ENCODE measurements at regions not wholly inside any gene's neighbourhood (a gene's known extent, or its start where the extent isn't known, plus 50 kb on each side); places are given as distances from the start of the nearest gene placed in this dataset.
"Not testable (repeated sequence)": the region's sequence is repeated elsewhere in the genome, so short reads cannot be mapped to it uniquely, and the experiment has no call there.

DNA sequence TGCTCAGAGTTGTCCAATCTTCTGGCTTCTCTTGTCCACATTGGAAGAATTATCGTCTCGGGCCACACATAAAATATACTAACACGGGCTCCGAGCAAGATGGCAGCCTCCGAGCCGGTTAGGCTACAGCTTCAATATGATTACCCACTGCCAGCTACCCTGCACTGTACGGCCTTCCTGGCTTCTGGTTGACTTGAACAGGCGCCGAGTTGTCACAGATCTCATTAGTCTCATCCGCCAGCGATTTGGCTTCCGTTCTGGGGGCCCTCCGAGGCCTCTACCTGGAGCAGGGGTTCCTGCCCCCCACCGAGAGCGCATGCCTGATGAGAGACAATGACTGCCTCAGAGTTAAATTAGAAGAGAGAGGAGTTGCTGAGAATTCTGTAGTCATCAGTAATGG is 101.2 kb upstream of the NUDT6 start:
- H3K4me3 ChIP-seq (ENCODE audit: low read depth in 1 of 2, low read length in 2 of 2): no peak overlapping the region
- no peaks in the 10 kb centered on the region for H3K36me3 ChIP-seq (ENCODE audit: control insufficient read depth in 1 of 2, insufficient read depth in 2 of 2, low read length in 2 of 2)
- H3K27ac ChIP-seq (ENCODE audit: low read depth, low read length): no peak overlapping the region
- no peaks in the 10 kb centered on the region for H3K9me3 ChIP-seq (ENCODE audit: control insufficient read depth in 1 of 2, low read length in 2 of 2)
- no peaks in the 10 kb centered on the region for H3K27me3 ChIP-seq (ENCODE audit: control insufficient read depth in 1 of 2, insufficient read depth in 2 of 2, low read length in 2 of 2)
- no peak overlapping the region for H3K9ac ChIP-seq (ENCODE audit: low read depth in 1 of 2, low read length in 2 of 2)
- H3K4me1 ChIP-seq (ENCODE audit: control insufficient read depth in 1 of 2, insufficient read depth in 2 of 2, low read length in 2 of 2): no peaks in the 10 kb centered on the region

DNA sequence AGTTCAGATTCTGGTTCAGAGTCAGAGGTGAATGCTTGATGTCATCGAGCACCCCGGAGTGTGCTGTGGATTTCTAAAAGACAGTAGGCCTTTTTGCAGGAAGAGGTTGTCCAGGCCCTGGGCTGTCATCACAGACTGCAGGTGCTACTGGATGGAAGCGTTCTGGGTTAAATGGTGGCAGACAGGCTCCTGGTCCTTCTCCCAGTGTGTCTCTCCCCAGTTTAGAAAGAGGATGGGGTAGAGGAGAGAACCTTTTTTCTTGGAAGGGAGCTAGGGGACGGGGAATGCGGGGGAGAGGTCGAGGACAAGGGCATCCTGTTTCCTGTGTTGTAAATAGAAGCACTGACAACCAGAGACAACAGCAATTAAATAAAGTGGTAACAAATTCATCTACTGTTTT is 102.3 kb upstream of the NUDT6 start:
- H3K36me3 ChIP-seq (ENCODE audit: control insufficient read depth in 1 of 2, insufficient read depth in 2 of 2, low read length in 2 of 2): no peaks in the 10 kb centered on the region
- no peaks in the 10 kb centered on the region for H3K9me3 ChIP-seq (ENCODE audit: control insufficient read depth in 1 of 2, low read length in 2 of 2)
- H3K4me3 ChIP-seq (ENCODE audit: low read depth in 1 of 2, low read length in 2 of 2): no peak overlapping the region
- no peak overlapping the region for H3K9ac ChIP-seq (ENCODE audit: low read depth in 1 of 2, low read length in 2 of 2)
- no peaks in the 10 kb centered on the region for H3K4me1 ChIP-seq (ENCODE audit: control insufficient read depth in 1 of 2, insufficient read depth in 2 of 2, low read length in 2 of 2)
- H3K27ac ChIP-seq (ENCODE audit: low read depth, low read length): no peak overlapping the region
- no peaks in the 10 kb centered on the region for H3K27me3 ChIP-seq (ENCODE audit: control insufficient read depth in 1 of 2, insufficient read depth in 2 of 2, low read length in 2 of 2)

GRCh38 chr4:123025398-123025797 is 103.0 kb upstream of the NUDT6 start:
- Histone ChIP-seq H3K4me3 (ENCODE audit: low read depth in 1 of 2, low read length in 2 of 2) (no peak overlapping the region), H3K27me3 (ENCODE audit: control insufficient read depth in 1 of 2, insufficient read depth in 2 of 2, low read length in 2 of 2) (no peaks in the 10 kb centered on the region), H3K36me3 (ENCODE audit: control insufficient read depth in 1 of 2, insufficient read depth in 2 of 2, low read length in 2 of 2) (no peaks in the 10 kb centered on the region), H3K9me3 (ENCODE audit: control insufficient read depth in 1 of 2, low read length in 2 of 2) (no peaks in the 10 kb centered on the region), H3K9ac (ENCODE audit: low read depth in 1 of 2, low read length in 2 of 2) (no peak overlapping the region), H3K27ac (ENCODE audit: low read depth, low read length) (no peak overlapping the region), H3K4me1 (ENCODE audit: control insufficient read depth in 1 of 2, insufficient read depth in 2 of 2, low read length in 2 of 2) (no peaks in the 10 kb centered on the region)

GRCh38 chr4:123026015-123026414 is 103.6 kb upstream of the NUDT6 start:
- H3K9ac ChIP-seq (ENCODE audit: low read depth in 1 of 2, low read length in 2 of 2); H3K4me1 ChIP-seq (ENCODE audit: control insufficient read depth in 1 of 2, insufficient read depth in 2 of 2, low read length in 2 of 2); H3K36me3 ChIP-seq (ENCODE audit: control insufficient read depth in 1 of 2, insufficient read depth in 2 of 2, low read length in 2 of 2); H3K27me3 ChIP-seq (ENCODE audit: control insufficient read depth in 1 of 2, insufficient read depth in 2 of 2, low read length in 2 of 2); H3K27ac ChIP-seq (ENCODE audit: low read depth, low read length); H3K9me3 ChIP-seq (ENCODE audit: control insufficient read depth in 1 of 2, low read length in 2 of 2); H3K4me3 ChIP-seq (ENCODE audit: low read depth in 1 of 2, low read length in 2 of 2): not testable (repeated sequence)

- no peaks in the 10 kb centered on the region for H3K27me3 ChIP-seq (ENCODE audit: control insufficient read depth in 1 of 2, insufficient read depth in 2 of 2, low read length in 2 of 2)
- H3K36me3 ChIP-seq (ENCODE audit: control insufficient read depth in 1 of 2, insufficient read depth in 2 of 2, low read length in 2 of 2): no peaks in the 10 kb centered on the region
- no peaks in the 10 kb centered on the region for H3K9me3 ChIP-seq (ENCODE audit: control insufficient read depth in 1 of 2, low read length in 2 of 2)
- H3K4me3 ChIP-seq (ENCODE audit: low read depth in 1 of 2, low read length in 2 of 2): no peak overlapping the region
- no peaks in the 10 kb centered on the region for H3K4me1 ChIP-seq (ENCODE audit: control insufficient read depth in 1 of 2, insufficient read depth in 2 of 2, low read length in 2 of 2)
- H3K9ac ChIP-seq (ENCODE audit: low read depth in 1 of 2, low read length in 2 of 2): no peak overlapping the region
- H3K27ac ChIP-seq (ENCODE audit: low read depth, low read length): no peak overlapping the region
Measured at GRCh38 chr4:123031664-123032063, 109.3 kb upstream of the NUDT6 start.

GRCh38 chr4:123034023-123034422 is 111.6 kb upstream of the NUDT6 start:
- Histone ChIP-seq H3K9me3 (ENCODE audit: control insufficient read depth in 1 of 2, low read length in 2 of 2) (no peaks in the 10 kb centered on the region), H3K27me3 (ENCODE audit: control insufficient read depth in 1 of 2, insufficient read depth in 2 of 2, low read length in 2 of 2) (no peaks in the 10 kb centered on the region), H3K4me1 (ENCODE audit: control insufficient read depth in 1 of 2, insufficient read depth in 2 of 2, low read length in 2 of 2) (no peaks in the 10 kb centered on the region), H3K4me3 (ENCODE audit: low read depth in 1 of 2, low read length in 2 of 2) (no peak overlapping the region), H3K9ac (ENCODE audit: low read depth in 1 of 2, low read length in 2 of 2) (no peak overlapping the region), H3K27ac (ENCODE audit: low read depth, low read length) (no peak overlapping the region), H3K36me3 (ENCODE audit: control insufficient read depth in 1 of 2, insufficient read depth in 2 of 2, low read length in 2 of 2) (no peaks in the 10 kb centered on the region)

- H3K36me3 ChIP-seq (ENCODE audit: control insufficient read depth in 1 of 2, insufficient read depth in 2 of 2, low read length in 2 of 2): no peaks in the 10 kb centered on the region
- H3K27me3 ChIP-seq (ENCODE audit: control insufficient read depth in 1 of 2, insufficient read depth in 2 of 2, low read length in 2 of 2): no peaks in the 10 kb centered on the region
- H3K9me3 ChIP-seq (ENCODE audit: control insufficient read depth in 1 of 2, low read length in 2 of 2): no peaks in the 10 kb centered on the region
- no peak overlapping the region for H3K27ac ChIP-seq (ENCODE audit: low read depth, low read length)
- no peaks in the 10 kb centered on the region for H3K4me1 ChIP-seq (ENCODE audit: control insufficient read depth in 1 of 2, insufficient read depth in 2 of 2, low read length in 2 of 2)
- H3K9ac ChIP-seq (ENCODE audit: low read depth in 1 of 2, low read length in 2 of 2): no peak overlapping the region
- H3K4me3 ChIP-seq (ENCODE audit: low read depth in 1 of 2, low read length in 2 of 2): no peak overlapping the region
Measured at GRCh38 chr4:123035239-123035638, 112.8 kb upstream of the NUDT6 start.

GRCh38 chr4:123037804-123038203 is 115.4 kb upstream of the NUDT6 start:
- no peaks in the 10 kb centered on the region for H3K4me1 ChIP-seq (ENCODE audit: control insufficient read depth in 1 of 2, insufficient read depth in 2 of 2, low read length in 2 of 2)
- H3K9ac ChIP-seq (ENCODE audit: low read depth in 1 of 2, low read length in 2 of 2): no peak overlapping the region
- H3K36me3 ChIP-seq (ENCODE audit: control insufficient read depth in 1 of 2, insufficient read depth in 2 of 2, low read length in 2 of 2): no peaks in the 10 kb centered on the region
- H3K4me3 ChIP-seq (ENCODE audit: low read depth in 1 of 2, low read length in 2 of 2): no peak overlapping the region
- H3K27me3 ChIP-seq (ENCODE audit: control insufficient read depth in 1 of 2, insufficient read depth in 2 of 2, low read length in 2 of 2): no peaks in the 10 kb centered on the region
- peaks cover 5 to 13% of the 10 kb centered on the region in 2 donors for H3K9me3 ChIP-seq (ENCODE audit: control insufficient read depth in 1 of 2, low read length in 2 of 2)
- no peak overlapping the region for H3K27ac ChIP-seq (ENCODE audit: low read depth, low read length)

DNA sequence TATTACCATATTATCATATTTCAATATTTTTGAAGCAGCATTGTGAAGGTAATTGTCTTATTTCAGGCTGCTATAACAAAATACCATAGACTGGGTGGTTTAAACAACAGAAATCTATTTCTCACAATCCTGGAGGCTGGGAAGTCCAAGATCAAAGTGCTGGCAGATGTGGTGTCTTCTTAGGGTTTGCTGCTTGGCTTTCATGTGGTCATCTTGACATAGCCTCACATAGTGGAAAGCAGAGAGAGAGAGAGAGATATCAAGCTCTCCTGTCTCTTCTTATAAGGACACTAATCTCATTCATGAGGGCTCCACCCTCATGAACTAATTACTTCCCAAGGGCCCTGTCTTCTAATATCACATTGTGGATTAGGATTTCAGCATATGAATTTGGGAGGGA is 119.7 kb upstream of the NUDT6 start:
- Histone ChIP-seq H3K36me3 (ENCODE audit: control insufficient read depth in 1 of 2, insufficient read depth in 2 of 2, low read length in 2 of 2) (no peaks in the 10 kb centered on the region), H3K27ac (ENCODE audit: low read depth, low read length) (no peak overlapping the region), H3K9ac (ENCODE audit: low read depth in 1 of 2, low read length in 2 of 2) (no peak overlapping the region), H3K9me3 (ENCODE audit: control insufficient read depth in 1 of 2, low read length in 2 of 2) (peaks cover 7 to 25% of the 10 kb centered on the region in 2 donors), H3K27me3 (ENCODE audit: control insufficient read depth in 1 of 2, insufficient read depth in 2 of 2, low read length in 2 of 2) (no peaks in the 10 kb centered on the region), H3K4me1 (ENCODE audit: control insufficient read depth in 1 of 2, insufficient read depth in 2 of 2, low read length in 2 of 2) (no peaks in the 10 kb centered on the region), H3K4me3 (ENCODE audit: low read depth in 1 of 2, low read length in 2 of 2) (no peak overlapping the region)

GRCh38 chr4:123043013-123043412 is 120.6 kb upstream of the NUDT6 start:
- Histone ChIP-seq H3K9ac (ENCODE audit: low read depth in 1 of 2, low read length in 2 of 2) (no peak overlapping the region), H3K36me3 (ENCODE audit: control insufficient read depth in 1 of 2, insufficient read depth in 2 of 2, low read length in 2 of 2) (no peaks in the 10 kb centered on the region), H3K4me1 (ENCODE audit: control insufficient read depth in 1 of 2, insufficient read depth in 2 of 2, low read length in 2 of 2) (no peaks in the 10 kb centered on the region), H3K9me3 (ENCODE audit: control insufficient read depth in 1 of 2, low read length in 2 of 2) (peaks cover 7 to 29% of the 10 kb centered on the region in 2 donors), H3K4me3 (ENCODE audit: low read depth in 1 of 2, low read length in 2 of 2) (no peak overlapping the region), H3K27ac (ENCODE audit: low read depth, low read length) (no peak overlapping the region), H3K27me3 (ENCODE audit: control insufficient read depth in 1 of 2, insufficient read depth in 2 of 2, low read length in 2 of 2) (no peaks in the 10 kb centered on the region)

GRCh38 chr4:123043793-123044425 is 121.5 kb upstream of the NUDT6 start:
- no peak overlapping the region for H3K9ac ChIP-seq (ENCODE audit: low read depth in 1 of 2, low read length in 2 of 2)

More at GRCh38 chr4:123043793-123044425, 121.5 kb upstream of the NUDT6 start:
- no peaks in the 10 kb centered on the region for H3K27me3 ChIP-seq (ENCODE audit: control insufficient read depth in 1 of 2, insufficient read depth in 2 of 2, low read length in 2 of 2)
- no peaks in the 10 kb centered on the region for H3K4me1 ChIP-seq (ENCODE audit: control insufficient read depth in 1 of 2, insufficient read depth in 2 of 2, low read length in 2 of 2)
- no peak overlapping the region for H3K27ac ChIP-seq (ENCODE audit: low read depth, low read length)
- H3K4me3 ChIP-seq (ENCODE audit: low read depth in 1 of 2, low read length in 2 of 2): no peak overlapping the region
- H3K9me3 ChIP-seq (ENCODE audit: control insufficient read depth in 1 of 2, low read length in 2 of 2): peaks cover 7 to 33% of the 10 kb centered on the region in 2 donors
- H3K36me3 ChIP-seq (ENCODE audit: control insufficient read depth in 1 of 2, insufficient read depth in 2 of 2, low read length in 2 of 2): no peaks in the 10 kb centered on the region

All from duodenal mucosa (tissue), 2 donors.